NCI-H2107 treated with DMSO at 0.1 percent for 48 hours (cell line): ENCODE measurements at regions not wholly inside any gene's neighbourhood (a gene's known extent, or its start where the extent isn't known, plus 50 kb on each side); places are given as distances from the start of the nearest gene placed in this dataset.

ENCODE experiments used
- DNase-seq: peaks from one replicate; lab custom pipeline; 2025; ENCODE audit not compliant: unreplicated experiment; lab: John Stamatoyannopoulos, UW

- no peak for DNase-seq
Measured at GRCh38 chr7:68258609-68259008, 1262.0 kb downstream of the TYW1 start.

- no peak for DNase-seq
Measured at GRCh38 chr7:68265258-68265657, 1268.6 kb downstream of the TYW1 start.

DNA sequence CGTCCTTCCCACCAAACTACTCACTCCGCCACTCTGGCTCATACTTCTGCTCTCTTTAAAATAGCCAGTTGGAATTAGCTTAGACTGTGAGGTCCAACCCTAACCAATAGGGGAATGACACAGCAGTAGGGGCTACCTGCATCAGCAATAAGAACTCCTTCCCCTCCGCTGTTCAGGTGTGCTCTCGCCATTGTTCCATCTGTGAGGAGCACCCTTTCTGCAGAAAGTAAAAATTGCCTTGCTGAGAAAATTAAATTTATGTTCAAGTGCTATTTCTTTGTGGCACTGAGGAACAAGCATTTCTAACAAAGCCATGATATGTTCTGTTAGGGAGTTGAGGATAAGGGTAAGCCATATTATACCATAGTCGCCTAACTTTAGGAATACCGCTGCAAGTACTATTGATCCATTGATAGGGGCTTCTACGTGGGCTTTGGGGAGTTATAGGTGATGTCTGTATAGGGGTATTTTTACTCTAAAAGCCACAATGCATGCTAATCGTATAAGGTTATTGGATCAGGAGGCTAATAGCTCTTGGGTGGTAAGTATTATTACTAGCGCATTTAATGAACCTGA is 1269.5 kb downstream of the TYW1 start:
- no peak for DNase-seq

GRCh38 chr7:68267486-68267885 is 1270.9 kb downstream of the TYW1 start:
- no peak for DNase-seq

DNA sequence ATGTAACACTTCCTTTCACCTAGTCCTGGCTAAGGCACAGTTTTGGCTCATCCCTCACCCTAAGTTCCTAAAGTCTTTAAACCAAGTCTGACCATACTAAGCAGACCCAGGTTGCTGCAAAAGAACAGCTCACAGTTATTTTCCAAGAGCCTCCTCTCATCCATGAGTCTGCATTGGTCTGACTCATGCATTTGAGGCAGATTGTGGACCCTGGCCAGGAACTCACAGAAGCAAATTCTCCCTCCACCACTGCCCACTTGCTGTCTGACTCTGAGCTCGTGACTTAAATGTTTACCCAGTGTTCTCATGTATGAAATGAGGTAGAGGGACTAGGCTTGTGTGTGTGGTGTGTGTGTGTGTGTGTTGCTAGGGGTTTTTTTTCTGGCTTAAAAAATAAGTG is 1272.8 kb downstream of the TYW1 start:
- DNase-seq = no peak

DNA sequence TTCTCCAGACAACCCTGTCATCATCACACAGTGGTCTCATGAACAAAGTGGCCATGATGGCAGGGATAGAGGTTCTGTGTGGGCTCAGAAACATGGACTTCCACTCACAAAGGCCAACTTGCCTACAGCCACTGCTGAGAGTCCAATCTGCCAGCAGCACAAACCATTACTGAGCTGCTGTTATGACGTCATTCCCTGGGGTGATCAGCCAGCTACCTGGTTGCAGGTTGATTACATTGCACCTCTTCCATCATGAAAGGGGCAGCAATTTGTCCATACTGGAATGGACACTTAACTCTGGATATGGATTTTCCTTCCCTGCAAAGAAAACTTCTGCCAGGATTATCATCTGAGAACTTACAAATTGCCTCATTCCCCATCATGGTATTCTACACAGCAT is 1275.9 kb downstream of the TYW1 start:
- no peak for DNase-seq

DNA sequence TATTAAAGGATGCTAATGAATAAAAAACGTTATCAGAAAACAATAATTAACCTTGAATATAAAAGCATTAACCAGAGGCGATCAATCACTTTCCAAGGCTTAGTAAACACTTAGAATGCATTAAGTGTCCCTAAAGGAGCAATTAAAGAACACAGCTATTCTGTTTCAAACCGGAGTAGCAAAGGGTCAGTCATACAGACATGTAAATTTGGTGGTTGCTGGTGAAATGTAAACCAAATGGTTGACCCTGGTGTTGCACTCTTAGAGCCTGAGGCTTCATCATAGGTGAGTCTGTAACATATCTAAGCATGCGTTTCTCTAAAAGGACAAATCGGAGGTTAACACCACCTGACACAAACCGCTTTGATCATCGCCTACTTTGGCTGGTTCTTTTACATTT is 1280.1 kb downstream of the TYW1 start:
- DNase-seq = no peak

DNA sequence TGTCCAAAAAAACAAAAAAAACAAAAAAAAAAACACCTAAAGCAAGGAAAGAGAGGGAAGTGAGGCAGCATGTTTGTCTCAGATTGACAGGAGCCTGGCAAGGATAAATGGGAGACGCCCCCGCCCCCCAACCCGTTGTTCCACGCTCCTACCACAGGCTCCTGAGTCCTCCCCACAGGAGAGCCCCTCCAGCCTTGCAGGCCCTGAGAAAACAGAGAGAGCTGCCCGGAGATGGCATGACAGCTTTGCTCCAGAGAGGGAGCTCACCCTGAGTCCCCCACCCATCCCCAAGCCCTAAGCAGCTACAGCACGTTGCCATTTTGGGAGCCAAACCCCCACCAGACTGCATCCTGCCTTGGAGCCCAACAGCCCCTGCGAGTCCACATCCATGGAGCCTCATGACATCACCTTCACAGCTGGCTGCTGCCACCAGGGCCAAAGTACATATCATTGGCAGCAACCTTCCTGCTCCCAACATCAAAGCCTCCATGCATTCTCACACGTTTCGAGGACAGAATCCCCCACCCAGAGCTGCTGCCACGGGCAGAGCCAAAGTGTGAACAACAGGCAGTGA is 1283.3 kb downstream of the TYW1 start:
- no peak for DNase-seq

GRCh38 chr7:68280931-68281330 is 1284.3 kb downstream of the TYW1 start:
- no peak for DNase-seq

GRCh38 chr7:68288144-68288593 is 1291.5 kb downstream of the TYW1 start:
- DNase-seq = no peak

DNA sequence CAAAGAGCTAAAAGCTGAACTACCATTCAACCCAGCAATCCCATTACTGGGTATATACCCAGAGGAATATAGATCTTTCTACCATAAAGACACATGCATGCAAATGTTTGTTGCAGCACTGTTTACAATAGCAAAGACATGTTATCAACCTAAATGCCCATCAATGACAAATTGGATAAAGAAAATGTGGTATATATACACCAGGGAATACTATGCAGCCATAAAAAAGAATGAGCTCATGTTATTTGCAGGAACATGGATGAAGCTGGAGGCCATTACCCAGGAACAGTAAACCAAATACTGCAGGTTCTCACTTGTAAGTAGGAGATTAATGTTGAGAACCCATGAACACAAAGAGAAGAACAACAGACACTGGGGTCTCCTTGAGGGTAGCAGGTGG is 1295.1 kb downstream of the TYW1 start:
- DNase-seq = no peak

DNA sequence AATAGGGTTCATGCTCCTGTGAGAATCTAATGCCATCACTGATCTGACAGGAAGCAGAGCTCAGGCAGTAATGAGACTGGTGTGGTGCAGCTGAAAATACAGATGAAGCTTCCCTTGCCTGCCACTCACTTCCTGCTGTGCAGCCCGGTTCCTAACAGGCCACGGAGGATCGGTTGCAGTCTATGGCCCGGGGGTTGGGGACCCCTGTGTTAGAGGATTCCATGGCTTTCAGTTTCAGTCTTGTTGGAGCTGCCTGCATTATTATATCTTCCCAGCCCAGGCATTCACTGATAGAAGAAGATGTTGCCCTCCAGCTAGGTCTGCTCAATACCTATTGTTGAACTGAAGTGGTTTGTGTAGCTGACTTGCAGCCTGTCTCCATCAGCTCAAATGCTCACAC is 1298.8 kb downstream of the TYW1 start:
- no peak for DNase-seq

DNA sequence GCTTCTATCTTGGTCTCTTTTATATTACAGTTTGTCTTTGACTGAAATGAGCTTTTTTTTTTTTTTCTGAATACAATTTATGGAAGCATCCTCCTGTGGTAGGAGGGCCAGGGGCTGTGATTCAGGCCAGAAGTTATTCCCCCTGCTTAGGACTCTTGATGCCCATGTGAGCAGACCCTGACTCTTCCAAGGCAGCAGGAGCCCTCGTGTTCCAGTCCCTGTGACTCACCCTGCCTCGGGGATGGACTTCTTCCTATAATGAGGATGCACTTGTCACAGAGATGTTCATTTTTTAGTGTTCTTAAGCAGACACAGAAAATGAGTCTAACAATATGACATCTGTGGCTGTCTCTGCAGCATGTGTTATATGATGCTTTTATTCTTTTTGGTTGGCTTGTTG is 1293.7 kb upstream of the AUTS2 start:
- no peak for DNase-seq

- no peak for DNase-seq
Measured at GRCh38 chr7:68306692-68307107, 1291.6 kb upstream of the AUTS2 start.

- no peak for DNase-seq
Measured at GRCh38 chr7:68309271-68309670, 1289.0 kb upstream of the AUTS2 start.

- DNase-seq = no peak
Measured at GRCh38 chr7:68309806-68310205, 1288.5 kb upstream of the AUTS2 start.

GRCh38 chr7:68311958-68312357 is 1286.3 kb upstream of the AUTS2 start:
- DNase-seq = no peak

GRCh38 chr7:68313806-68314205 is 1284.5 kb upstream of the AUTS2 start:
- DNase-seq = no peak

DNA sequence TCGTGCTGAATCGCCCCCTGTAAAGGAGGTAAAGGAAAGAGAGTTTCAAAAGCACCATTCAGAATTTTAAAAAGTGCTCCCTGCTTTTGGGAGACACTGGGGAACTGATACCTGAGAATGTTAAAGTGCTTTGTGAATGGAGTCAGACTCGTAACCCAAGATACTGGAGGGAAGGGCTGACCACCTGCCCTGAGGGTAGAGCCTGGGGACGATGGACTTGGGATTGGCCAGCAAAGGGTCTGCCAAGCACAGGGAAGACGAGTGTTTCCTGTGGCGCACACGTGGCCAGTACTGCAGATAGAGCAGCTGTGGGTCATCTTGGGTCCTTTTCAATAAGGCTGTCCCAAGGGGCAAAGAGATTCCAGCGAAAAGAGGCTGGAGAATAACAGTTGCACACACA is 1284.1 kb upstream of the AUTS2 start:
- DNase-seq = no peak

- DNase-seq = no peak
Measured at GRCh38 chr7:68317476-68317875, 1280.8 kb upstream of the AUTS2 start.

GRCh38 chr7:68319061-68319460 is 1279.2 kb upstream of the AUTS2 start:
- DNase-seq = no peak

GRCh38 chr7:68321076-68321639 is 1277.1 kb upstream of the AUTS2 start:
- DNase-seq = peak; percentile 95
